ENCODE measurements at regions not wholly inside any gene's neighbourhood (a gene's known extent, or its start where the extent isn't known, plus 50 kb on each side); places are given as distances from the start of the nearest gene placed in this dataset.

- Histone ChIP-seq H3K9me3 (peaks cover 0 to 1% of the 10 kb centered on the region in 2 donors), H3K36me3 (no peaks in the 10 kb centered on the region), H3K27me3 (no peaks in the 10 kb centered on the region), H3K27ac (no peak overlapping the region), H3K4me3 (no peak overlapping the region), H3K4me1 (ENCODE audit: insufficient read depth) (no peaks in the 10 kb centered on the region)
- TF ChIP-seq CTCF (IDR thresholded peaks at IDR 0.05) (no peak), EP300 (IDR thresholded peaks at IDR 0.05) (no peak), POLR2A (IDR thresholded peaks at IDR 0.05) (no peak)
- intact Hi-C loops (cut with DNase I), result no loop called here
- no peak for DNase-seq
- WGBS, 3 donors, result 60 to 66% (median 63%) methylated on average over 7 of the region's 7 CpGs
Observed at GRCh38 chr10:130464426-130464825, 328.2 kb downstream of the GLRX3 start.

DNA sequence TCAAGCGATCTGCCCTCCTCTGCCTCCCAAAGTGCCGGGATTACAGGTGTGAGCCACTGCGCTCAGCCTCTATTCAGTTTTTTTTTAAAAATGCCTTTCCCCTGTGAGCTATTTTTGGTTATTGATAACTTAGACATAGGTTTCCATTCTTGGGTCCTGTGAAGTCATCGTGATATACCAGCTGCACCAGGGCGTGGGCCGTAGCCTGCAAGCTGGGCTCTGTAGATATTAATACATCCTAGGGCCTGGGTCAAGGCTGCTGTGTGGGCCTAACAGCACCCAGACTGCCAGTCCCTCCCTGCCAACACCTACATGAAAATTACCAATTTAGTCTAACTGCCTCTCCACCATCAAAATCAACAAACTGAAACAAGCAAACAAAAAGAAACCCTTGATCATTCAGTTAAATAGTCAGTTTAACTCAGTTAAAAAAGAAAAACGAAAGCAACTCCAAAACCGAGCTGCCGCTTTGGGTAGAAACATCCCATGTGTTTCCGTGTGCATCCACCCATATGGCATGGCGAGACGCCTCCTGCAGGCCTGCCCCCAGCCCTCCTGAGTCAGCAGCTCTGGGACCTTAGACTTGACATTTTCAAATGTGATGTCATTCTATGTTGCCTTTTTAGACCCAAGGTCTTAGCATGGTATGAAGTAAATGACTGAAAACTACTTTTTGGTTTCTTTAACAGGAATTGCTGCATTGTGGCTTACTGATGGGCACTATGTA lies 330.2 kb downstream of the GLRX3 start:
- H3K4me3 ChIP-seq, result no peak overlapping the region
- H3K4me1 ChIP-seq (ENCODE audit: insufficient read depth), result no peaks in the 10 kb centered on the region
- TF ChIP-seq EP300 (IDR thresholded peaks at IDR 0.05), result no peak
- no peak for TF ChIP-seq POLR2A (IDR thresholded peaks at IDR 0.05)
- TF ChIP-seq CTCF (IDR thresholded peaks at IDR 0.05), result no peak
- no peaks in the 10 kb centered on the region for H3K36me3 ChIP-seq
- no peaks in the 10 kb centered on the region for H3K27me3 ChIP-seq
- DNase-seq, result no peak
- 89 to 94% (median 90%) methylated on average over 12 of the region's 12 CpGs for WGBS, 3 donors
- no peak overlapping the region for H3K27ac ChIP-seq
- H3K9me3 ChIP-seq, result peaks cover 0 to 3% of the 10 kb centered on the region in 2 donors
- intact Hi-C loops (cut with DNase I), result no loop called here

- WGBS, 3 donors, result 71 to 86% (median 82%) methylated on average over 5 of the region's 5 CpGs
- H3K9me3 ChIP-seq, result peaks cover 0 to 3% of the 10 kb centered on the region in 2 donors
- no peaks in the 10 kb centered on the region for H3K27me3 ChIP-seq
- DNase-seq, result no peak
- no peaks in the 10 kb centered on the region for H3K36me3 ChIP-seq
- no peak overlapping the region for H3K4me3 ChIP-seq
- no peak for TF ChIP-seq CTCF (IDR thresholded peaks at IDR 0.05)
- TF ChIP-seq EP300 (IDR thresholded peaks at IDR 0.05), result no peak
- TF ChIP-seq POLR2A (IDR thresholded peaks at IDR 0.05), result no peak
- no peaks in the 10 kb centered on the region for H3K4me1 ChIP-seq (ENCODE audit: insufficient read depth)
- no peak overlapping the region for H3K27ac ChIP-seq
- intact Hi-C loops (cut with DNase I), result no loop called here
Observed at GRCh38 chr10:130470286-130470685, 334.1 kb downstream of the GLRX3 start.

GRCh38 chr10:130470973-130471372 lies 334.8 kb downstream of the GLRX3 start:
- Histone ChIP-seq H3K36me3 (no peaks in the 10 kb centered on the region), H3K27me3 (no peaks in the 10 kb centered on the region), H3K4me3 (no peak overlapping the region), H3K4me1 (ENCODE audit: insufficient read depth) (no peaks in the 10 kb centered on the region), H3K9me3 (peaks cover 0 to 3% of the 10 kb centered on the region in 2 donors), H3K27ac (no peak overlapping the region)
- WGBS, 3 donors, result 77 to 92% (median 85%) methylated on average over 6 of the region's 6 CpGs
- intact Hi-C loops (cut with DNase I), result no loop called here
- TF ChIP-seq POLR2A (IDR thresholded peaks at IDR 0.05) (no peak), CTCF (IDR thresholded peaks at IDR 0.05) (no peak), EP300 (IDR thresholded peaks at IDR 0.05) (no peak)
- no peak for DNase-seq

Data from ovary (tissue), 7 donors.